ENCODE measurements at regions not wholly inside any gene's neighbourhood (a gene's known extent, or its start where the extent isn't known, plus 50 kb on each side); places are given as distances from the start of the nearest gene placed in this dataset.

DNA sequence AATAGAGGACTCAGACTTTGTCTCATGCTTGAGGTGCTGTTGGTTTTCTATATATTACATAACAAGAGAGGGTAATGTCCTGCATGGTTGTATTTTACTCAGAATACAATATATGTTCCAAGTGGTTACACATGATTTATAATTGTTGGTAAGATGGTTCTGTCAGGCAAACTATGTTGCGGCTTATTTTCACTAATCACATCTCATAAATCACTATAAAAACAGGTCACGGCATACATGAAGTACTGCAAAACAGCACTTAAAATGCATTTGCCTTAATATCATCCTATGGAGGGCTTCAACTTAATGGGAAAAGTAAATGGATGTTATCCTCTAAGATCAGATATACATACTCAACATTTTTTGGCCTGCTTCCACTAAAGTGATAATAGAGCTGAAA is 246.0 kb upstream of the ARSJ start:
- no peaks in the 10 kb centered on the region for H3K27me3 ChIP-seq
- TF ChIP-seq Cebpa-rat (IDR thresholded peaks at IDR 0.05): no peak
- H3K4me3 ChIP-seq: no peak overlapping the region
- no peak overlapping the region for H3K27ac ChIP-seq
- H3K9me3 ChIP-seq (replicated peaks in 1 of 11): no peaks in the 10 kb centered on the region
- H4K20me1 ChIP-seq: no peaks in the 10 kb centered on the region
- H3K4me1 ChIP-seq: no peaks in the 10 kb centered on the region
- no peak overlapping the region for H3K9ac ChIP-seq
- H3K4me2 ChIP-seq: no peak overlapping the region
- no peaks in the 10 kb centered on the region for H3K36me3 ChIP-seq

DNA sequence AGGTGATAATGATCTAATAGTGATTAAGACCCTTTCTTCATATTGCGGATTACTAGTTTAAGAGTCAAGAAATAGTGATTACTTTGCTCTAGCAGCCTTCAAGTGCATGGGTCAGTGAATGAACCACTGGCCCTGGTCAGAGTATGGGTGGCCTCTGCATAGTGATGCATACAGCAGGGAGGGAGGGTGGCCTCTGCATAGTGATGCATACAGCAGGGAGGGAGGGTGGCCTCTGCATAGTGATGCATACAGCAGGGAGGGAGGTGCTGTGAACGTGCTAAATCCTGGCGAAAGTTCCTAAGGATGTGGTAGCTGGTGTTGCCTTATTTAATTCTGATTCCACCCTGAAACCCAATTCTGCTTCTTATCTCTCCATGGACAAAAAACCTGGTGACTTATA is 246.7 kb upstream of the ARSJ start:
- Histone ChIP-seq H3K4me1 (peaks cover 0 to 2% (median 0%) of the 10 kb centered on the region in 10 experiments; a peak in 7 of 20 replicates), H3K9me3 (replicated peaks in 1 of 11) (no peaks in the 10 kb centered on the region), H3K27me3 (no peaks in the 10 kb centered on the region), H3K27ac (no peak overlapping the region), H3K9ac (no peak overlapping the region), H4K20me1 (no peaks in the 10 kb centered on the region), H3K4me3 (no peak overlapping the region), H3K36me3 (no peaks in the 10 kb centered on the region), H3K4me2 (no peak overlapping the region)
- no peak for TF ChIP-seq Cebpa-rat (IDR thresholded peaks at IDR 0.05)

DNA sequence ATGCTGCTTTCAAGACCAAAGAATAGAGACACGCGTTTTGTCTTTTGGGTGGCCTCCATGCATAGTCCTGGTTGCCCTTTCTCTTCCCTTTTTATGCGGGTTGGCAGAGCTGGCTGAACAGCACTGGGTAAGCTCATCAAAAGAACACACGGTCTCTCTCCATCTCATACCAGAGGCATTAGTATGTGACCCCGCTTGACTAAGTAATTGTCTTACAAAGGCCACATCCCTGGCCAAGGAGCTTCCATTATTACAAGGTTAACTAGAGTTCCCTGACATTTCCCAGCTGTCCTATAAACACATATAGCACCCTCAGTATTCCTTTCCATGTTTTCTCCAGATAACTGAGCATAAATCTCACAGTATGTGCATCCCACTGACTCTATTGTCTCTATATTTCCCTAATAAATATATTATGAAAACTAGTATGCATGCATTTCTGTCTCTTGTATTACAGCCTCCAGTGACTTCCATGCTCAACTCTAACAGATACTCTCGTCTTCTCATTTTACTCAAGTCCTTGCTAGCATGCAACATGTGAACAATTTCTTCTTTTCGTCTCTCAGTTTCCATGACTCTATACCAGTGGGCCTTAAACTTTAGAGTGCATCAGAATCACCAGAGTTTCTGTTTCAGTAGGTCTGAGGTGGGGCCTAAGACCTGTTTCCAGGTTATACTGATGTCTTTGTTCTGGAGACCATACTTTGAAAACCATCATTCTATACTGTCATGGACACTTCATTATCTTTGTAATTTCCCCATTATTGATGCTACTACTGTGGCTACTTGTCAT is 247.7 kb upstream of the ARSJ start:
- H3K27ac ChIP-seq: no peak overlapping the region
- H4K20me1 ChIP-seq: no peaks in the 10 kb centered on the region
- no peak overlapping the region for H3K9ac ChIP-seq
- H3K9me3 ChIP-seq (replicated peaks in 1 of 11): no peaks in the 10 kb centered on the region
- H3K36me3 ChIP-seq: no peaks in the 10 kb centered on the region
- no peak for TF ChIP-seq Cebpa-rat (IDR thresholded peaks at IDR 0.05)
- peaks cover 0 to 7% (median 0%) of the 10 kb centered on the region in 10 experiments; a peak in 8 of 20 replicates for H3K4me1 ChIP-seq
- H3K4me2 ChIP-seq: no peak overlapping the region
- no peaks in the 10 kb centered on the region for H3K27me3 ChIP-seq
- H3K4me3 ChIP-seq: no peak overlapping the region

DNA sequence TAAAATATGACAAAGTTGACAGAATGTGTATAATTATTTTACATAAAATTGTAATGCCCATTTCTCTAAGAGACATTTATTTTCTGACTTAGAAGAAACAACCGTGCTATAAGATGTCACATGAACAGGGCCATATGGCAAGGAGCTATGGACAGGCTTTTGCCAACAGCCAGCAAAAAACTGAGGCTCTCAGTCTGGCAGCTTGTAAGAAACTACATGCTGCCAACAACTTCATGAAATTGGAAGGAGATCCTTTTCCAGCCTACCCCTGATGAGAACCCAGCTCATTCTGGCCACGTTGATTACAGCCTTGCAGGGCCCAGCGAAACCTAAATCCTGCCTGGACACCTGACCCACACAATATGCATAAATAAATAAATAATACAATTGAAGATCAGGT is 250.3 kb upstream of the ARSJ start:
- no peak overlapping the region for H3K27ac ChIP-seq
- H3K4me2 ChIP-seq: no peak overlapping the region
- no peaks in the 10 kb centered on the region for H4K20me1 ChIP-seq
- no peak overlapping the region for H3K4me3 ChIP-seq
- peaks cover 0 to 7% (median 0%) of the 10 kb centered on the region in 10 experiments; a peak in 8 of 20 replicates for H3K4me1 ChIP-seq
- no peak for TF ChIP-seq Cebpa-rat (IDR thresholded peaks at IDR 0.05)
- no peaks in the 10 kb centered on the region for H3K9me3 ChIP-seq (replicated peaks in 1 of 11)
- no peak overlapping the region for H3K9ac ChIP-seq
- no peaks in the 10 kb centered on the region for H3K36me3 ChIP-seq
- H3K27me3 ChIP-seq: no peaks in the 10 kb centered on the region

DNA sequence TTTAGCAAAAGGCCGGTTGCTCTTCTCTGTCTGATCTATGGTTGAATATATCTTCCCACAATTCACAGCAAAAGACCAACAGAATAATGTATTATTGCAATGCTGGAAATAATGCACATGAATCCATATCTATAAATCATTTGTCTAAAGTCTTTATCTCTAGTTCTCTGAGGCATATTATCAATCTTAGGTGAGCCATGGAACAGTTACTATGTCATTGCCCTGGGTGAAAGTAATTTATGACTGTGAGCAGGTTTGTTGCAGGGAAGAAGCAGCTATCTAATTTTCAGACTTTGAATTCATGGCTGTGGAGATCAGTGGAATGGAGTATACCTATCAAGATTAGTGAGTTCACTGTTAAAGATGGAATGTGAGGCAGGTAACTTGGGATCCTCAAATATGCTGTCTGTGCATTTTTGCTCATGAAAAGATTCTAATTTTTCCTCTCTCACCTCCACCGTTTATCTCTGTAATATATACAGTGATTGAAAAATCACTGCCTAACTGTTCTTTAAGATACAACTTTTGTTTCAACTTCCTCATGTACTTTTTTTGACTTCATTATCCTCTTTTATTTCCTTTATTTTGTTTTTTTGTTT is 256.8 kb upstream of the ARSJ start:
- H3K27me3 ChIP-seq: no peaks in the 10 kb centered on the region
- no peak for TF ChIP-seq Cebpa-rat (IDR thresholded peaks at IDR 0.05)
- peaks cover 0 to 6% (median 0%) of the 10 kb centered on the region in 10 experiments; a peak in 8 of 20 replicates for H3K4me1 ChIP-seq
- H3K4me3 ChIP-seq: no peak overlapping the region
- no peaks in the 10 kb centered on the region for H3K9me3 ChIP-seq (replicated peaks in 1 of 11)
- H3K36me3 ChIP-seq: no peaks in the 10 kb centered on the region
- no peak overlapping the region for H3K4me2 ChIP-seq
- no peak overlapping the region for H3K9ac ChIP-seq
- no peak overlapping the region for H3K27ac ChIP-seq
- H4K20me1 ChIP-seq: no peaks in the 10 kb centered on the region

DNA sequence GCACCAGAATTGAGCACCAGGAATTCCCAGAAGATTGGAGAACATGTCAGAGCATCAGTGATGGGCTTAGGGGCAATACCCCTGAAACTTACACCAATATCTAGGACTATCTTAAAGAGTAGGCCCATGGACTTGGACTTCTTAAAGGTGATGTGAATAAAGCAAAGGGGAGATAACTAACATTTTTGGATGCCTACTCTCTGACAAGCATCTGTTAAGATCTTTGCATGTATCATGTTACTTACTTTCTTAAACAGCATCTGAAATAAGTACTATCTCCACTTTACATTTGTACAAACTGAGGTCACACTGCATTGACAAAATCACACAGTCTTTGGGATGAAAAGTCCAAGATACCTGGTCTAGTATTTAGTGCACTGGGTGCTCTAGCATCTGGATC is 258.6 kb upstream of the ARSJ start:
- Histone ChIP-seq H3K4me2 (no peak overlapping the region), H3K9ac (no peak overlapping the region), H3K9me3 (replicated peaks in 1 of 11) (no peaks in the 10 kb centered on the region), H3K4me1 (no peaks in the 10 kb centered on the region), H3K27ac (no peak overlapping the region), H3K4me3 (no peak overlapping the region), H4K20me1 (no peaks in the 10 kb centered on the region), H3K27me3 (no peaks in the 10 kb centered on the region), H3K36me3 (no peaks in the 10 kb centered on the region)
- no peak for TF ChIP-seq Cebpa-rat (IDR thresholded peaks at IDR 0.05)

DNA sequence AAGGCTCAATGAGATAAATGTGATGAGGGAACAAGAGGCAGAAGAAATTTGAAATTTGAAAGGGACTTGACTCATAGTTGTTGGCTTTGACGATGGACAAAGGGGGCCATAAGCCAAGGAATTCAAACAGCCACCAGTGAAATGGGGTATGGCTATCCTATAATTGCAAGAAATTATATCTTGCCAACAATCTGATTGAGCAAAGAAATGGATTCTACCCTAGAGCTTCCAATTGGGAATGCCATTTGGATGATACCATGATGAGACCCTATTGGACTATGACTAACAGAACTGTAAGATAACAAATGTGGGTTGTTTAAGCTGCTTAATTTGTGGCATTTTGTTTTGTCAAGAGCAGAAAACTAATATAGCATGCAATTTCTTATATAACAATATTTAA is 270.1 kb upstream of the ARSJ start:
- no peak overlapping the region for H3K27ac ChIP-seq

DNA sequence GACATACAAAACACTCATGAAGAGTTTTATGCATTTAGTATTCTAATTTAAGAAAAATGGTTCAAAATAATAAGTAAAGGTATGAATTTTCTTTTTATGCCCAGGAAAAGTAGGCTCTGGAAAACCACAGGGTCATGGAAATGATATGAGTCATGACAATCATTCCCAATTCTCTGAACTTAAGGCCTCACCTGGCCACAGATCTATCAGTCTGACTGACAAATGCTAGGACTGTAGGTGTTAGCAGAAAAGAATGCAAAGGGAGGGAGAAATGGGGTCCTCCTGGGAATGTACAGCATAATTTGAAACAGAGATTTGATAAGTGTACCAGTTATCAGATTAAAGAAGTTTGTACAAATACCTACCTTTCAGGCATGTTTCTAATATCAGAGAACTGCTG is 270.5 kb upstream of the ARSJ start:
- Histone ChIP-seq H3K9ac (no peak overlapping the region), H3K27ac (no peak overlapping the region), H3K36me3 (no peaks in the 10 kb centered on the region), H3K9me3 (replicated peaks in 1 of 11) (no peaks in the 10 kb centered on the region), H3K4me2 (no peak overlapping the region), H3K27me3 (no peaks in the 10 kb centered on the region), H3K4me1 (no peaks in the 10 kb centered on the region), H3K4me3 (no peak overlapping the region), H4K20me1 (no peaks in the 10 kb centered on the region)
- TF ChIP-seq Cebpa-rat (IDR thresholded peaks at IDR 0.05): no peak

More for the DNA sequence above, 270.1 kb upstream of the ARSJ start:
- H3K36me3 ChIP-seq: no peaks in the 10 kb centered on the region
- H4K20me1 ChIP-seq: no peaks in the 10 kb centered on the region
- H3K9me3 ChIP-seq (replicated peaks in 1 of 11): no peaks in the 10 kb centered on the region
- no peaks in the 10 kb centered on the region for H3K27me3 ChIP-seq
- H3K4me3 ChIP-seq: no peak overlapping the region
- no peak for TF ChIP-seq Cebpa-rat (IDR thresholded peaks at IDR 0.05)
- no peak overlapping the region for H3K4me2 ChIP-seq
- H3K9ac ChIP-seq: no peak overlapping the region
- H3K4me1 ChIP-seq: no peaks in the 10 kb centered on the region

DNA sequence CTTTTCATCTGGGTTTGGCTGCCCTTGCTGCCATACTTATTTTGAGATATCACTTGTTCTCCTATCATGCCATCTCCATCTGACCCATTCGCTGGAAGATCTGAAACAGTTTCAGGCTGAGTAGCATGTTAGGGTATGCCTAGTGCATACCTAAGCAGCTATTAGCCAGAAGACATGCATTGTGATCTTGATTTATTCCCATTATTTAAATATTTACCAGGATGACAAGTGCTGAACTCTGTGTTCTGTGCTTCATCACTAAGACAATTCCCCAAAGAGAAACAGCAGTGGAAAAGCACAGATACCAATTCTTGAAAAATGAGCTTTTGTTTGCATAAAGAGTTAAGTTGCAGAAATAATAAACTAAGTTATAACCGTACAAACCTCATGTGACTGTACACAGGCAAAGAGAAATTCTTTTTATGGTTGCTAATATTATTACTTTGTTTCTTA is 271.0 kb upstream of the ARSJ start:
- H3K4me3 ChIP-seq: no peak overlapping the region
- H3K9me3 ChIP-seq (replicated peaks in 1 of 11): no peaks in the 10 kb centered on the region
- no peak overlapping the region for H3K9ac ChIP-seq
- H4K20me1 ChIP-seq: no peaks in the 10 kb centered on the region
- H3K36me3 ChIP-seq: no peaks in the 10 kb centered on the region
- H3K27ac ChIP-seq: no peak overlapping the region
- TF ChIP-seq Cebpa-rat (IDR thresholded peaks at IDR 0.05): no peak
- H3K4me1 ChIP-seq: no peaks in the 10 kb centered on the region
- H3K27me3 ChIP-seq: no peaks in the 10 kb centered on the region
- H3K4me2 ChIP-seq: no peak overlapping the region

DNA sequence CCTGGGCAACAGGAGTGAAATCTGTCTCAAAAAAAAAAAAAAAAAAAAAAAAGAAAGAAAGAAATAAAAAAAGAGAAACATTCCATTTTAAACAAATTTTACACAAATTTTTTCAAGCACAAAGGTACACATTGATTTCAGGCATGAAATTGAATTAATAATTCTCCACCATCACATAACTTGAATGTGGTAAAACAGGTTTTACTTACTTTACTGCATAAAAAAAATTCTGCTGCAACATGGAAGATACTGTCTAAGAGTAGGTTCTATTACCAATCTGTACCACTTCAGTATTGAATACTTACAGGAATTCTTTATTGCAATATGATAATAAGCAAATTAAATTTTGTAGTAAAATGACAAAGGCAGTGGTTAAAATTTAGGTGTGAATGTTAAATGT is 271.6 kb upstream of the ARSJ start:
- H4K20me1 ChIP-seq: no peaks in the 10 kb centered on the region
- H3K4me2 ChIP-seq: no peak overlapping the region
- H3K27ac ChIP-seq: no peak overlapping the region
- no peaks in the 10 kb centered on the region for H3K27me3 ChIP-seq
- no peaks in the 10 kb centered on the region for H3K36me3 ChIP-seq
- no peak overlapping the region for H3K9ac ChIP-seq
- no peak for TF ChIP-seq Cebpa-rat (IDR thresholded peaks at IDR 0.05)
- no peaks in the 10 kb centered on the region for H3K4me1 ChIP-seq
- no peaks in the 10 kb centered on the region for H3K9me3 ChIP-seq (replicated peaks in 1 of 11)
- H3K4me3 ChIP-seq: no peak overlapping the region

Data from BLaER1 treated with 17β-estradiol and CSF1 and Interleukin-3, amounts not matched to agents 10 nM and 100 nM (cell line).